ENCODE measurements at regions not wholly inside any gene's neighbourhood (a gene's known extent, or its start where the extent isn't known, plus 50 kb on each side); places are given as distances from the start of the nearest gene placed in this dataset.
"Not testable (repeated sequence)": the region's sequence is repeated elsewhere in the genome, so short reads cannot be mapped to it uniquely, and the experiment has no call there.

- no peak for DNase-seq
These were observed 209.5 kb downstream of the YTHDC2 start for GRCh38 chr5:113723021-113723420.

- DNase-seq = no peak
These were observed 222.3 kb downstream of the YTHDC2 start for GRCh38 chr5:113735751-113736150.

GRCh38 chr5:113742176-113742575 lies 228.7 kb downstream of the YTHDC2 start:
- DNase-seq = no peak

- no peak for DNase-seq
These were observed 229.1 kb downstream of the YTHDC2 start for GRCh38 chr5:113742639-113743038.

- no peak for DNase-seq
These were observed 234.9 kb downstream of the YTHDC2 start for GRCh38 chr5:113748403-113748802.

- no peak for DNase-seq
These were observed 235.8 kb downstream of the YTHDC2 start for GRCh38 chr5:113749334-113749733.

GRCh38 chr5:113753182-113753581 lies 239.7 kb downstream of the YTHDC2 start:
- DNase-seq = not testable (repeated sequence)

GRCh38 chr5:113755516-113755915 lies 242.0 kb downstream of the YTHDC2 start:
- DNase-seq = no peak

GRCh38 chr5:113757508-113757907 lies 244.0 kb downstream of the YTHDC2 start:
- DNase-seq = peak; percentile 45

- DNase-seq = no peak
These were observed 246.0 kb downstream of the YTHDC2 start for GRCh38 chr5:113759505-113759904.

- no peak for DNase-seq
These were observed 247.0 kb downstream of the YTHDC2 start for GRCh38 chr5:113760486-113760885.

- no peak for DNase-seq
These were observed 248.1 kb downstream of the YTHDC2 start for GRCh38 chr5:113761594-113761993.

GRCh38 chr5:113764382-113764781 lies 250.9 kb downstream of the YTHDC2 start:
- no peak for DNase-seq

GRCh38 chr5:113766827-113767226 lies 253.3 kb downstream of the YTHDC2 start:
- DNase-seq = not testable (repeated sequence)

- no peak for DNase-seq
These were observed 257.2 kb downstream of the YTHDC2 start for GRCh38 chr5:113770648-113771047.

GRCh38 chr5:113771483-113771882 lies 258.0 kb downstream of the YTHDC2 start:
- DNase-seq = no peak

GRCh38 chr5:113776168-113776567 lies 262.7 kb downstream of the YTHDC2 start:
- DNase-seq = no peak

- no peak for DNase-seq
These were observed 263.5 kb downstream of the YTHDC2 start for GRCh38 chr5:113776832-113777525.

GRCh38 chr5:113778147-113778546 lies 264.7 kb downstream of the YTHDC2 start:
- no peak for DNase-seq

- no peak for DNase-seq
These were observed 274.7 kb downstream of the YTHDC2 start for GRCh38 chr5:113788141-113788655.

GRCh38 chr5:113789769-113790168 lies 276.3 kb downstream of the YTHDC2 start:
- no peak for DNase-seq

GRCh38 chr5:113792806-113793205 lies 279.3 kb downstream of the YTHDC2 start:
- DNase-seq = no peak

- no peak for DNase-seq
These were observed 281.5 kb downstream of the YTHDC2 start for GRCh38 chr5:113794981-113795380.

- DNase-seq = no peak
These were observed 287.2 kb downstream of the YTHDC2 start for GRCh38 chr5:113800686-113801085.

GRCh38 chr5:113804264-113804663 lies 290.8 kb downstream of the YTHDC2 start:
- DNase-seq = no peak
